ENCODE measurements at regions not wholly inside any gene's neighbourhood (a gene's known extent, or its start where the extent isn't known, plus 50 kb on each side); places are given as distances from the start of the nearest gene placed in this dataset.

- TF ChIP-seq CTCF (IDR thresholded peaks at IDR 0.05) (no peak), EP300 (IDR thresholded peaks at IDR 0.05) (no peak), POLR2A (IDR thresholded peaks at IDR 0.05) (no peak), POLR2AphosphoS5 (IDR thresholded peaks at IDR 0.05) (no peak)
These were observed 159.9 kb downstream of the HIPK3 start for GRCh38 chr11:33417121-33417520.
